GM21526 (cell line): ENCODE measurements at regions not wholly inside any gene's neighbourhood (a gene's known extent, or its start where the extent isn't known, plus 50 kb on each side); places are given as distances from the start of the nearest gene placed in this dataset.

ENCODE experiments used
- ATAC-seq: cut with Tn5 transposase; IDR thresholded peaks from one replicate; pipeline ENCODE4 v1.9.1; 2021; ENCODE audit warnings: moderate library complexity; ENCODE audit not compliant: unreplicated experiment, low FRiP score

- ATAC-seq: no peak
Measured at GRCh38 chr1:222117809-222118208, 375.9 kb upstream of the DUSP10 start.

GRCh38 chr1:222114536-222115156, 372.8 kb upstream of the DUSP10 start:
- no peak for ATAC-seq

GRCh38 chr1:222109836-222110235, 367.9 kb upstream of the DUSP10 start:
- ATAC-seq: no peak

DNA sequence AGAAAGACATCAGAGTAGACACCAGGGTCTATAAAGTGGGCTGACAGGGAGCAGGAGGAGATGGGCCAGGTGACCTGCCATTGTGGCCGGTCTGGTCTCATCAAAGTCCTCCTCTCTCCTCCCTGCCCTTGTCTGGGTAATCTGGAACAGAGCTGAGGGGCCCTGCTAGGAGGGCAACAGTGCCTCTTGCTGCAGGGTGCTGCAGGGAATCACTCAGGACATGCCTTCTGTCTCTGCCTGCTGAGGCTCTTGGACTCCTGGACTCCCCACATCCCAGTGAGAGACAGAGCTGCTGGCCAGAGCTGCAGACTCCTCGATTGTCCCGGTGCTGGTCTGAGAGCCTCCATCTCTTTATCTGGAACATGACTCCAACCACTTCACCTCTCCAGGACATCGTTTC, 366.1 kb upstream of the DUSP10 start:
- ATAC-seq: no peak

- no peak for ATAC-seq
Measured at GRCh38 chr1:222107267-222107666, 365.4 kb upstream of the DUSP10 start.

GRCh38 chr1:222106377-222106776, 364.5 kb upstream of the DUSP10 start:
- ATAC-seq: no peak

GRCh38 chr1:222105861-222106260, 364.0 kb upstream of the DUSP10 start:
- ATAC-seq: no peak

- no peak for ATAC-seq
Measured at GRCh38 chr1:222105393-222105737, 363.5 kb upstream of the DUSP10 start.

DNA sequence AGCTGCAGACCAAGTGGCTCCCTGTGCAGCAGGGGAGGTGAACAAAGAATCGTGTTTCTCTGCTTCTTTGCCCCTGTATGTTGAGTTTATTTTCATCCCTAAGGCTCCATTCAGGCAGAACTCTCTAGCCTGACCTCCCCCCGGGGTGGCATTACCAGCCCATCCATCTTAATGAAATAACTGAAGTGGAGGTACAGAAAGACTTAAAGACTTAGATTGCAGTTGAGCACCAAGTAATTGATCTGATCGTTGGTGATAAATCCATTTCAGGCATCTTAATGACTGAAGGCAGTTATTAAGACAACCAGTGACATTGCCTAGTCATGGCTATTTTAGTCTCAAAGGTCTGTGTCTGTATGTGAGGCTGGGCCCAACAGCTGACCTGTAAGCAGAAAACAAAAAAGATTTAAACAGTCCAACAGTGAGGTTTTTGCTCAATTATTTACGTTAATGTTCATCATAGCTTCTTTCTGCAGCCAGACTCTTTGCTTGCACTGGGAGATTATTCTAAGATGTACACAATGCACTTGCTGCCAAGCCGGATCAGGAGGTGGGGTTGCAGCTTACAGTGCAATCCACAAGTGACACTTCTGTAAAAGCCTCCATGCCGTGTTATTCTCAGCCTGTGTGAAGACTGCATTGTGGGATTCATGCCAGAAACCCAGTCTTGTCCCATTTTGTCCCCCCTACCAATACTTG, 363.0 kb upstream of the DUSP10 start:
- no peak for ATAC-seq

DNA sequence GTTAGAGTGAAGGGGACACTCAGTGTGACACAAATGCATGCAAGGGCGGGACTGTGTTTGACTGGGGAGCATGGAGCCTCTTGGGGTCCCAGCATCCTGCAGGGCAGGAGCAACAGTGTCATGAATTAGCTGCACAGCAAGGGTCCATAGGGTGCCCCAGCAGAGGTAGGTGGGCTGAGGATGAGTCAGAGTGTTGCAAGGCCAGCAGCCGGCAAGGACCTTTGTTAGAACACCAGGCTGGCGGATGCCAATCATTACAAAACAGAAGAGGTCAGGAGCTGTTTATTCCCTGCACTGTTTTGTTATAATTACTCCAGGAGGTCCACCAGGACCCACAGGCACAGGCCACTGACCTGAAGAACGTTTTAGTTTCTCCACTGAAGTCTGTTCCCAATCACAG, 362.2 kb upstream of the DUSP10 start:
- ATAC-seq: no peak

DNA sequence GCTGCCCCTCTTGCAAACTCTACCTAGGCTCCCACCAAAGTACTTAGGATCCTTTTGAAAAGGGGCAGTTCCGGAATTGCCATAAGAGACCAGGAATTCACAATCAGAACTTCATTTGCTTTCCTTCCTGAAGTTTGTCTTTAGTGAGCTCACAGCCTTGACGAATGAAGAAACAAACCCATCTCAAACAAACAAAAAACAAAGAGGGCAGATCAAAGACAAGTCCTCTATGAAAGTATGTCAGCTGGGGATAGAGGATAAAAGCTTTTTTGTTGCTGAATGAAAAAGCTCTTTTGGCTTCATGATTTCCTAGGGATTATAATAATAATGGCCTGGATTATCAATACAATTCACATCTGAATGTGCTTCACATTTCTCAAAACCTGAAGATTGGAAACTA, 357.9 kb upstream of the DUSP10 start:
- no peak for ATAC-seq

DNA sequence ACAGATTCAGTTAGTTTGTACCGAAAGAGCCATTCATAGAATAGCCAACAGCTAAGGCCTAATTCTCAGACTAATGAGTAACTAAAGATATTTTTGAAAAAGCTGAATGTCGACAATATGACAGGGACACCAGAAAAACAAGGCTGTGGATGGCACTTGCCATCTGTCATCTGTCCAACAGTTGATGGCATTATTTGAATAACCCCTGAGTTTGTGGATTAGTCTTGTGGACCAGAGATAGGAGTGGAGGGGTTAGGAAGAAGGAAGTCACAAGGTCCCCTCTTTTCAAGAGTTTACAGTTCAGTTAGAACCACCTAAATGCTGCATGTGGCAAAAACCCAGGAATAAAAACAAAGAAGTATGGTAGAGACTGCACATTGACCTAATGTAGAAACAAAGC, 356.5 kb upstream of the DUSP10 start:
- no peak for ATAC-seq

DNA sequence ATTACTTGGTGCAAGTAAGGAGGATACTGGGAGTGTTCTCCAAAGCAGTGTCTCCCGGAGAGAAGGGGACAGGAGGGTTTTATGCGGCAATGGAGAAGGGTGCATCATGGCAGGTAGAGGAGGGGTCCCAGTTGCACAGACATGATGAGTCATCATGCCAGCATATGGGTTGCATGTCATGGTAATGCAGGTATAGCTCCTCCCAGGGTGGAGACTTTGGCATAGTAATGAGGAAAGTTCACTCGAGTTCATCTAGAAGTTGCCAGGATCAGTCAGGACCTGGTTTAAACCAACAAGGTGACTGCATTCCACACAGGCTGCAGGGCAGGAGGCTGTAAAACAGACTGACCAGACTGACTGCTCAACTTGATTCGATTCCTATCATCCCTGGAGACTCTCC, 355.7 kb upstream of the DUSP10 start:
- no peak for ATAC-seq

GRCh38 chr1:222096883-222097282, 355.0 kb upstream of the DUSP10 start:
- no peak for ATAC-seq

DNA sequence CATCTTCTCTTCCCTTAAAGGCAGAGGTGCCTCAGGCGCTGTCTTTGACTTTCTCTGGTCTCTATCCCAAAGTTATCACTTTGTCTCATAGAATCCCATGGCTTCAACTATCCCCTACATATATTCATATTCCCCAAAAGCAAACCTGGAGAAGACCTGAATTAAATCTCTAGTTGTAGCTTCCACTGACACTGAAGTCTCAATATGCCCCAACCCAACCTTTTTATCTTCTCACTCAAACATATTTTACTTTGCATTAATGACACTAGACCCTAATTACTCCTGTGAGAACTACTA, 354.5 kb upstream of the DUSP10 start:
- ATAC-seq: peak; percentile 22

DNA sequence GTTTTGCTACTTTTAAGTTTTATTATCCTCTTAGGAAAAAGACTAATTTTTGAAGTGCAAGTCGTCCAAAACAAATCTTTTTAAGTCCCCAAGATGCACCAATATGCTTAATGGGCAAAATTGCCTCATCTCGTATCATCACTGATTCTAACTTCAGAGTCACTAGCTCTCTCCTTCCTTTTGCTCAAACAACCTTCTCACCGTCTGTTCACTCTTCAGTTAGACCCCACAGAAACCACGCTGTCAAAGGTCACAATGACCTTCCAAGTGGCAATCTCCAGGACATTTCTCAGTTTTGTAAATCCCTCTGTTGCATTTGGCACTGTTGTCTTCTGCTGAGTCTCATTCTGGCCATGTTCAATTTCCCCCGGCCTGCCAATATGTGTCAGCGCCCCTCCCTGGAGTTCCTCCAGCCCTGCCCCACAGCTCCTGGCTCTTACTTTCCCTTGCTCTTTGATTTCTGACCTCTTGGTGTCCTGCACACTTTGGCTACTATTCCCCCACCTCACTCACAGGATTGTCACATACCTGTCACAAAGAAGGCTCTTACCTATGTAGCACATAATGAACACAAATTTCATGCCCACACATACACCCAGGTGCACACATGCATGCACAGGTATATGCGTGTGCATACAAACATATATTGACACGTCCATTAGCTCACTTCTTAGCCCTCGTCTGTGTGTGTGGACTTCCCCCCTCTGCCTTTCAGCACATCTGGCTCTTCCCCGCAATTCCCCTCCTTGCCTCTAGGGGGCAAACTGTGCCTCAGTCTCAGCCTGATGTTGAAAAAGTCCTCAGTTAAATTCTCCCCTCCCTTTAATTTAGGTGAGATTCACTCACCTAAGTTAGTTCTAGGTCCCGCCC, 354.0 kb upstream of the DUSP10 start:
- peak; percentile 87 for ATAC-seq

DNA sequence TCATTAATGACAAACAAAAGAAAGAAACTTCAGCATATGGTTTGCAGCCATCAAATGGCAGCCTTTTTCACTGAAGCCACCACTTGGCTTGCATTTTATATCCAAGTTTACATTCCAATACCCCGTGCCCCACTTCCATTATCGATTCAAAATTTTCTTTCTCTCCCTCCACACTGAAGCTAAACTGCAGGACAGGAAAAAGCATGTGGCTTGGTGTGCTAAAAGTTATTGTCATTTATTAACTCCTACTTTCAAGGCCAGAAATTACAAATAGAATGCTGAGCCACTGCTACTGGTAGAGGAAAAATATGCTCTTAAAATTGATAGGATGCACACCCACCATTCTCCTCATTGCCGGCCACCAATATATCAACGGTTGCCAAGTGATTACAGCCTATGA, 351.6 kb upstream of the DUSP10 start:
- no peak for ATAC-seq

DNA sequence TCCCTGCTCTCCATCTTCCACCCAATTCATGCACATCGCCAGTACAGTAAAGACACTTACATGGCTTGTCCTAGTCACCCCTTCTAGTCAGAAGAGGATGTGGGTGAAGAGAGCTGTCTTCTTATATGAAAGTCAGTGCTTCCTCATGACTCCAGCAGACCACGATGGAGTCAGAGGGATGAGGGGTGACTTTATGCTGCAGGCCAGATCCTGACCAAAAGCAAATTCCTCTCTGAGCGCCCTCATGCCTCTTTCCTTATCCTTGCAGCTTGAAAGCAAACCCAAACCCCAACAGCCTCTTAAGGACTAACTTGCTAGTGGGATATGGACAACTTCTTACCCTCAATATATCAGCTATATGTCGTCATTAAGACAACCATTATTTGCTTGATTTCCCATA, 348.2 kb upstream of the DUSP10 start:
- no peak for ATAC-seq

- no peak for ATAC-seq
Measured at GRCh38 chr1:222087221-222087920, 345.5 kb upstream of the DUSP10 start.

- no peak for ATAC-seq
Measured at GRCh38 chr1:222084996-222085395, 343.1 kb upstream of the DUSP10 start.

GRCh38 chr1:222084048-222084447, 342.2 kb upstream of the DUSP10 start:
- ATAC-seq: no peak
